Ovary (tissue), 3 donors: ENCODE measurements at regions not wholly inside any gene's neighbourhood (a gene's known extent, or its start where the extent isn't known, plus 50 kb on each side); places are given as distances from the start of the nearest gene placed in this dataset.

ENCODE experiments used
- EP300 ChIP-seq: sonication (generic); formaldehyde crosslinking; IDR thresholded peaks from one replicate; pipeline ENCODE4 v1.6.1; 2017; ENCODE audit warnings: antibody characterized with exemption
- POLR2A ChIP-seq: fragments of 450-650 bp; IDR thresholded peaks from one replicate; pipeline ENCODE4 v1.6.1; 2017; ENCODE audit warnings: antibody characterized with exemption, mild to moderate bottlenecking, moderate library complexity
- TF ChIP-seq, protein P1 (sequence below), 3 donors: fragments of 450-650 bp in 2 of 3; fragments of 200-600 bp in 1 of 3; IDR thresholded peaks; one replicate each; pipeline versions ENCODE4 v1.5.1 to v1.8.0; 2016 to 2022; ENCODE audit warnings: antibody characterized with exemption in 3 of 3, mild to moderate bottlenecking in 1 of 3
- donor health status: DM: no; HTN: no; CAD: no.

DNA sequence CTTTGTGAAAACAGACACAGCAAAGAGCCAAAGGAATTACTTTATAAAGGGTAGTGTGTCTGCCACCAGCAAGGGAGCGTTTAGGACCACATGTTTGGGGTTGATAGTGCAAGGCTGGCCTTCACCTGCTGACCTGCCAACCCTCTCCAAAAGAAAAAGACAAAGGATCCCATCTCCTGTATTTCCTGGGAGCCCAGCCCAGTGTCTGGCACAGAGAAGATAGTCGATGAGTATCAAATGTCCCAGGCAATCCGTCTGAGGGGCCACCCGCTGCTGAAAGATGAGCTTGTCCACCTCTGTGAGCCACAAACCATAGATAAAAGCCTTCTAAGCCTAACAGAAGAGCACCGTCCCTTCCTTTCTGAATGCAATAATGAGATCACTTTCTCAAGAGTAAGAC is 154.8 kb upstream of the CTNNB1 start:
- TF ChIP-seq EP300, result no peak
- TF ChIP-seq, protein P1, sequence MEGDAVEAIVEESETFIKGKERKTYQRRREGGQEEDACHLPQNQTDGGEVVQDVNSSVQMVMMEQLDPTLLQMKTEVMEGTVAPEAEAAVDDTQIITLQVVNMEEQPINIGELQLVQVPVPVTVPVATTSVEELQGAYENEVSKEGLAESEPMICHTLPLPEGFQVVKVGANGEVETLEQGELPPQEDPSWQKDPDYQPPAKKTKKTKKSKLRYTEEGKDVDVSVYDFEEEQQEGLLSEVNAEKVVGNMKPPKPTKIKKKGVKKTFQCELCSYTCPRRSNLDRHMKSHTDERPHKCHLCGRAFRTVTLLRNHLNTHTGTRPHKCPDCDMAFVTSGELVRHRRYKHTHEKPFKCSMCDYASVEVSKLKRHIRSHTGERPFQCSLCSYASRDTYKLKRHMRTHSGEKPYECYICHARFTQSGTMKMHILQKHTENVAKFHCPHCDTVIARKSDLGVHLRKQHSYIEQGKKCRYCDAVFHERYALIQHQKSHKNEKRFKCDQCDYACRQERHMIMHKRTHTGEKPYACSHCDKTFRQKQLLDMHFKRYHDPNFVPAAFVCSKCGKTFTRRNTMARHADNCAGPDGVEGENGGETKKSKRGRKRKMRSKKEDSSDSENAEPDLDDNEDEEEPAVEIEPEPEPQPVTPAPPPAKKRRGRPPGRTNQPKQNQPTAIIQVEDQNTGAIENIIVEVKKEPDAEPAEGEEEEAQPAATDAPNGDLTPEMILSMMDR (IDR thresholded peaks at IDR 0.05), result no peak
- no peak for TF ChIP-seq POLR2A
